ENCODE measurements at regions not wholly inside any gene's neighbourhood (a gene's known extent, or its start where the extent isn't known, plus 50 kb on each side); places are given as distances from the start of the nearest gene placed in this dataset.
"Not testable (repeated sequence)": the region's sequence is repeated elsewhere in the genome, so short reads cannot be mapped to it uniquely, and the experiment has no call there.

DNA sequence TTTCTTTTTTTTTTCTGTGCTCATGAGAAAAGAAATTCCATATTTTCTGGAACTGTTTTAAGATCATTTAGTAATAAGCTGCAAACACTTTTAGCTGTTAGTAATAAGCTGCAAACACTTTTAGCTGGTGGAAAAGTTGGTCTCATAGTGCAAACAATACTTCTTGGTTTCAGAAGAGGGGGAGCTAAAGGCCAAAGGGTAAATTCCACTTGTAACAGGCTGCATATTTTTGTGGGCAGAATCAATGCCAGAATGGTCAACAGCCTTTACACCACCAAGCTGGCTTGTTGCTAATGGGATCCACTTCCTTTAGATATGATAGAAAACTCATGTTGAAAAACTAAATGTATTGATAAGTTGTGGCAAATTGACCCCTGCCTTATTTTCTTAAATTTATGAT, 356.8 kb downstream of the NR4A2 start:
- intact Hi-C loops (cut with micrococcal nuclease) = no loop called here

DNA sequence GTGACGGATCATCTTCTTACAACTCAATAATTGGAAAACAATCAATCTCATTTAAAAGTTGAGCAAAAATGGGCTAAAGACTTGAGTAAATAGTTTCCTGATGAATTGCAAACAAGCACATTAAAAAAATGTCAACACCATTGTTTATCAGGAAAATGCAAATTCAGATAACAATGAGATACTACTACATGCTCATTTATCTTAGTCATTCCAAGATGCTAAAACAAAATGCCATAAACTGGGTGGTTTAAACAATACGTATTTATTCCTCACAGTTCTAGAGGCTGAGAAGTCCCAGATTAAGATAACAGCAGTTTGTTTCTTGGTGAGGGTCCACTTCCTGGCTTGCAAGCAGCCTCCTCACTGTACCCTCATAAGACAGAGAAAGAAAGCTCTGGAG, 359.6 kb downstream of the NR4A2 start:
- CTCF ChIA-PET = no interaction called here
- no peak for DNase-seq
- BruUV-seq (replicated peaks) = no TSS peak

More for the DNA sequence above, 356.8 kb downstream of the NR4A2 start:
- Histone ChIP-seq H3K4me1 (ENCODE audit: insufficient read depth, low read length) (no peaks in the 10 kb centered on the region), H3K4me3 (ENCODE audit: low read length) (no peak overlapping the region), H3K4me2 (ENCODE audit: low read length) (no peak overlapping the region), H3F3A (ENCODE audit: low read length, unreplicated experiment) (no peaks in the 10 kb centered on the region), H2AFZ (ENCODE audit: low read length) (no peak overlapping the region), H3K9ac (ENCODE audit: low read length) (no peak overlapping the region), H4K20me1 (ENCODE audit: low read length) (no peaks in the 10 kb centered on the region), H3K79me2 (ENCODE audit: low read length) (no peaks in the 10 kb centered on the region), H3K9me3 (ENCODE audit: low read length) (no peaks in the 10 kb centered on the region), H3K27ac (ENCODE audit: low read length) (no peak overlapping the region), H3K27me3 (ENCODE audit: low read length) (no peaks in the 10 kb centered on the region), H3K9me2 (replicated peaks; ENCODE audit: low read length) (no peaks in the 10 kb centered on the region), H3K36me3 (ENCODE audit: low read depth, low read length) (no peaks in the 10 kb centered on the region)
- ChIA-PET POLR2A (ENCODE audit: unreplicated experiment) (no interaction called here), CTCF (no interaction called here)
- ATAC-seq (no peak), DNase-seq (no peak)
- TF ChIP-seq EZH2 (IDR thresholded peaks at IDR 0.05; ENCODE audit: low read length, unreplicated experiment) (no peak), EZH2phosphoT487 (IDR thresholded peaks at IDR 0.05; ENCODE audit: borderline replicate concordance, low read length) (no peak)
- TF ChIP-seq, protein P1, sequence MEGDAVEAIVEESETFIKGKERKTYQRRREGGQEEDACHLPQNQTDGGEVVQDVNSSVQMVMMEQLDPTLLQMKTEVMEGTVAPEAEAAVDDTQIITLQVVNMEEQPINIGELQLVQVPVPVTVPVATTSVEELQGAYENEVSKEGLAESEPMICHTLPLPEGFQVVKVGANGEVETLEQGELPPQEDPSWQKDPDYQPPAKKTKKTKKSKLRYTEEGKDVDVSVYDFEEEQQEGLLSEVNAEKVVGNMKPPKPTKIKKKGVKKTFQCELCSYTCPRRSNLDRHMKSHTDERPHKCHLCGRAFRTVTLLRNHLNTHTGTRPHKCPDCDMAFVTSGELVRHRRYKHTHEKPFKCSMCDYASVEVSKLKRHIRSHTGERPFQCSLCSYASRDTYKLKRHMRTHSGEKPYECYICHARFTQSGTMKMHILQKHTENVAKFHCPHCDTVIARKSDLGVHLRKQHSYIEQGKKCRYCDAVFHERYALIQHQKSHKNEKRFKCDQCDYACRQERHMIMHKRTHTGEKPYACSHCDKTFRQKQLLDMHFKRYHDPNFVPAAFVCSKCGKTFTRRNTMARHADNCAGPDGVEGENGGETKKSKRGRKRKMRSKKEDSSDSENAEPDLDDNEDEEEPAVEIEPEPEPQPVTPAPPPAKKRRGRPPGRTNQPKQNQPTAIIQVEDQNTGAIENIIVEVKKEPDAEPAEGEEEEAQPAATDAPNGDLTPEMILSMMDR (conservative IDR thresholded peaks at IDR 0.05; ENCODE audit: low read depth, low read length) = no peak
- no TSS peak for BruUV-seq (replicated peaks)

DNA sequence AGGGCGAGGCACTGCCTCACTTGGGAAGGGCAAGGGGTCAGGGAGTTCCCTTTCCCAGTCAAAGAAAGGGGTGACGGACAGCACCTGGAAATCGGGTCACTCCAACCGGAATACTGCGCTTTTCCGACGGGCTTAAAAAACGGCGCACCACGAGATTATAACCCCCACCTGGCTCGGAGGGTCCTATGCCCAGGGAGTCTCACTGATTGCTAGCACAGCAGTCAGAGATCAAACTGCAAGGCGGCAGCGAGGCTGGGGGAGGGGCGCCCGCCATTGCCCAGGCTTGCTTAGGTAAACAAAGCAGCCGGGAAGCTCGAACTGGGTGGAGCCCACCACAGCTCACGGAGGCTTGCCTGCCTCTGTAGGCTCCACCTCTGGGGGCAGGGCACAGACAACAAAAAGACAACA, 366.5 kb downstream of the NR4A2 start:
- H4K20me1 ChIP-seq (ENCODE audit: low read length); H3K27me3 ChIP-seq (ENCODE audit: low read length); POLR2A ChIA-PET (ENCODE audit: unreplicated experiment); CTCF ChIA-PET; H2AFZ ChIP-seq (ENCODE audit: low read length); H3F3A ChIP-seq (ENCODE audit: low read length, unreplicated experiment); H3K36me3 ChIP-seq (ENCODE audit: low read depth, low read length); H3K27ac ChIP-seq (ENCODE audit: low read length); intact Hi-C loops (cut with micrococcal nuclease); H3K4me2 ChIP-seq (ENCODE audit: low read length); H3K9me3 ChIP-seq (ENCODE audit: low read length); BruUV-seq (replicated peaks); H3K79me2 ChIP-seq (ENCODE audit: low read length); DNase-seq; H3K4me1 ChIP-seq (ENCODE audit: insufficient read depth, low read length); H3K9ac ChIP-seq (ENCODE audit: low read length); ATAC-seq; H3K4me3 ChIP-seq (ENCODE audit: low read length); H3K9me2 ChIP-seq (replicated peaks; ENCODE audit: low read length): not testable (repeated sequence)

More for the DNA sequence above, 359.6 kb downstream of the NR4A2 start:
- H2AFZ ChIP-seq (ENCODE audit: low read length) = no peak overlapping the region
- H3K36me3 ChIP-seq (ENCODE audit: low read depth, low read length) = no peaks in the 10 kb centered on the region
- no peaks in the 10 kb centered on the region for H3K27me3 ChIP-seq (ENCODE audit: low read length)
- no peak overlapping the region for H3K4me2 ChIP-seq (ENCODE audit: low read length)
- no peak for ATAC-seq
- H3K9me2 ChIP-seq (replicated peaks; ENCODE audit: low read length) = no peaks in the 10 kb centered on the region
- H3K9me3 ChIP-seq (ENCODE audit: low read length) = no peaks in the 10 kb centered on the region
- no peak overlapping the region for H3K27ac ChIP-seq (ENCODE audit: low read length)
- H3K79me2 ChIP-seq (ENCODE audit: low read length) = no peaks in the 10 kb centered on the region
- POLR2A ChIA-PET (ENCODE audit: unreplicated experiment) = no interaction called here
- intact Hi-C loops (cut with micrococcal nuclease) = no loop called here
- no peaks in the 10 kb centered on the region for H3F3A ChIP-seq (ENCODE audit: low read length, unreplicated experiment)
- no peaks in the 10 kb centered on the region for H4K20me1 ChIP-seq (ENCODE audit: low read length)
- no peaks in the 10 kb centered on the region for H3K4me1 ChIP-seq (ENCODE audit: insufficient read depth, low read length)
- no peak overlapping the region for H3K9ac ChIP-seq (ENCODE audit: low read length)
- H3K4me3 ChIP-seq (ENCODE audit: low read length) = no peak overlapping the region
- TF ChIP-seq EZH2phosphoT487 (IDR thresholded peaks at IDR 0.05; ENCODE audit: borderline replicate concordance, low read length) (no peak), EZH2 (IDR thresholded peaks at IDR 0.05; ENCODE audit: low read length, unreplicated experiment) (no peak)
- TF ChIP-seq, protein P1 (conservative IDR thresholded peaks at IDR 0.05; ENCODE audit: low read depth, low read length) = no peak
